ENCODE measurements at regions not wholly inside any gene's neighbourhood (a gene's known extent, or its start where the extent isn't known, plus 50 kb on each side); places are given as distances from the start of the nearest gene placed in this dataset.

DNA sequence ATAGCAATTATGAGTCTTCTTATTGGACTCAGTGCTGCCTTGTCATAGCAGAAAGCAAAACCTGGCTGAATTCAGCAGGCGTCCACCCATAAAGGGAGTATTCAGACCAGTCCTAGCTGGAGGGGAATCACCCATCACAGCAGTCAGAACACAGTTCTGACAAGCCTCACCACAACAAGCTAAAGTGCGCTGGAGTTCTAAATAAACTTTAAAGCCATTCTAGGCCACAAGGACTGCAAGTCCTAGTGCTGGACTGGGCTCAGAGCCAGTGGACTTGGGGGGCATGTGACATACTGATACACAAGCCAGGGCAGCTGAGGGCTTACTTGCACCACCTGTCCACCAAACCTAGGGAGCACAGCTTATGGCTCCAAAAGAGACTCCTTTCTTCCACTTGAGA, 115.3 kb upstream of the PCSK5 start (continued):
- TF ChIP-seq, protein P1, sequence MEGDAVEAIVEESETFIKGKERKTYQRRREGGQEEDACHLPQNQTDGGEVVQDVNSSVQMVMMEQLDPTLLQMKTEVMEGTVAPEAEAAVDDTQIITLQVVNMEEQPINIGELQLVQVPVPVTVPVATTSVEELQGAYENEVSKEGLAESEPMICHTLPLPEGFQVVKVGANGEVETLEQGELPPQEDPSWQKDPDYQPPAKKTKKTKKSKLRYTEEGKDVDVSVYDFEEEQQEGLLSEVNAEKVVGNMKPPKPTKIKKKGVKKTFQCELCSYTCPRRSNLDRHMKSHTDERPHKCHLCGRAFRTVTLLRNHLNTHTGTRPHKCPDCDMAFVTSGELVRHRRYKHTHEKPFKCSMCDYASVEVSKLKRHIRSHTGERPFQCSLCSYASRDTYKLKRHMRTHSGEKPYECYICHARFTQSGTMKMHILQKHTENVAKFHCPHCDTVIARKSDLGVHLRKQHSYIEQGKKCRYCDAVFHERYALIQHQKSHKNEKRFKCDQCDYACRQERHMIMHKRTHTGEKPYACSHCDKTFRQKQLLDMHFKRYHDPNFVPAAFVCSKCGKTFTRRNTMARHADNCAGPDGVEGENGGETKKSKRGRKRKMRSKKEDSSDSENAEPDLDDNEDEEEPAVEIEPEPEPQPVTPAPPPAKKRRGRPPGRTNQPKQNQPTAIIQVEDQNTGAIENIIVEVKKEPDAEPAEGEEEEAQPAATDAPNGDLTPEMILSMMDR (conservative IDR thresholded peaks at IDR 0.05; ENCODE audit: low read depth in 2 of 2) = no peak
- no peak for TF ChIP-seq POLR2AphosphoS5 (IDR thresholded peaks at IDR 0.05; ENCODE audit: low read depth)
- TF ChIP-seq ZNF114 (CRISPR knock-in tag; IDR thresholded peaks at IDR 0.05) = no peak

DNA sequence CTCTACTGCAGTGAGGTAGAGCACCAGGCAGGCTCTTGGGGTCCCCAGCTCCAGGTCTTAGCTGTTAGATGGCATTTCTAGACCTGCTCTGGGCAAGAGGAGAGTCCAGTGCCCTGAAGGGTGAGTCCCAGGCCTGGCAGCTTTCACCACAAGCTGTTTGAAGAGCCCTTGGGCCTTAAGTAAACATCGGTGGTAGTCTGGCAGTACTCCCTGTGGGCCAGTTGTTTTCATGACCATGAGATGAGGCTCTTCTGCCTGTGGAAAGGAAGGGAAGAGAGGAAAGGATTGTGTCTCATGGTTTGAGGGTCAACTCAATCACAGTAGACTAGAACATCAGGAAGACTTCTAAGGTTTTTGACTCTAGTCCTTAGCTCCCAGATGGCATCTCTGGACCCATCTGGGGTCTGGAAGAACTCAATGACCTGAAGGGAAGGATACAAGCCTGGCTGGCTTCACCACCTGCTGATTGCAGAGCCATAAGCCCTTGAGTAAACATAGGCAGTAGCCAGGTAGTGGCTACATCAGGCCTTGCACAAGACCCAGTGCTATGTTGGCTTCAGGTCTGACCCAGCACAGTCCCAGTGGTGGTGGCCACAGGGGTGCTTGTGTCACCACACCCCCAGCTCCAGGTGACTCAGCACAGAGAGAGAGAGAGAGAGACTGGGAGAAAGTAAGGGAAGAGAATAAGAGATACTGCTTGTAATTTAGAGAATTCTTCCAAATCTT, 114.3 kb upstream of the PCSK5 start:
- H3K9me3 Mint-ChIP-seq = peaks cover 6% of the 10 kb centered on the region; the same call in 1 of the 3 replicates
- ATAC-seq = no peak
- no peaks in the 10 kb centered on the region for H3K27me3 Mint-ChIP-seq (ENCODE audit: insufficient read depth, low read depth, poor library complexity)

More for the DNA sequence above, 114.3 kb upstream of the PCSK5 start:
- peaks cover 3% of the 10 kb centered on the region for H3K9me2 ChIP-seq (ENCODE audit: insufficient read depth)
- no peak for DNase-seq (ENCODE audit: low spot score)
- H3K4me2 ChIP-seq = no peak overlapping the region
- no peak overlapping the region for H3K4me3 ChIP-seq
- no peaks in the 10 kb centered on the region for H3K27me3 ChIP-seq (ENCODE audit: insufficient read depth)
- no peak overlapping the region for H2AFZ ChIP-seq
- H3K79me2 ChIP-seq (replicated peaks; ENCODE audit: insufficient read depth) = no peaks in the 10 kb centered on the region
- no peaks in the 10 kb centered on the region for H3K36me3 Mint-ChIP-seq (ENCODE audit: low read depth)
- TF ChIP-seq, protein P2, sequence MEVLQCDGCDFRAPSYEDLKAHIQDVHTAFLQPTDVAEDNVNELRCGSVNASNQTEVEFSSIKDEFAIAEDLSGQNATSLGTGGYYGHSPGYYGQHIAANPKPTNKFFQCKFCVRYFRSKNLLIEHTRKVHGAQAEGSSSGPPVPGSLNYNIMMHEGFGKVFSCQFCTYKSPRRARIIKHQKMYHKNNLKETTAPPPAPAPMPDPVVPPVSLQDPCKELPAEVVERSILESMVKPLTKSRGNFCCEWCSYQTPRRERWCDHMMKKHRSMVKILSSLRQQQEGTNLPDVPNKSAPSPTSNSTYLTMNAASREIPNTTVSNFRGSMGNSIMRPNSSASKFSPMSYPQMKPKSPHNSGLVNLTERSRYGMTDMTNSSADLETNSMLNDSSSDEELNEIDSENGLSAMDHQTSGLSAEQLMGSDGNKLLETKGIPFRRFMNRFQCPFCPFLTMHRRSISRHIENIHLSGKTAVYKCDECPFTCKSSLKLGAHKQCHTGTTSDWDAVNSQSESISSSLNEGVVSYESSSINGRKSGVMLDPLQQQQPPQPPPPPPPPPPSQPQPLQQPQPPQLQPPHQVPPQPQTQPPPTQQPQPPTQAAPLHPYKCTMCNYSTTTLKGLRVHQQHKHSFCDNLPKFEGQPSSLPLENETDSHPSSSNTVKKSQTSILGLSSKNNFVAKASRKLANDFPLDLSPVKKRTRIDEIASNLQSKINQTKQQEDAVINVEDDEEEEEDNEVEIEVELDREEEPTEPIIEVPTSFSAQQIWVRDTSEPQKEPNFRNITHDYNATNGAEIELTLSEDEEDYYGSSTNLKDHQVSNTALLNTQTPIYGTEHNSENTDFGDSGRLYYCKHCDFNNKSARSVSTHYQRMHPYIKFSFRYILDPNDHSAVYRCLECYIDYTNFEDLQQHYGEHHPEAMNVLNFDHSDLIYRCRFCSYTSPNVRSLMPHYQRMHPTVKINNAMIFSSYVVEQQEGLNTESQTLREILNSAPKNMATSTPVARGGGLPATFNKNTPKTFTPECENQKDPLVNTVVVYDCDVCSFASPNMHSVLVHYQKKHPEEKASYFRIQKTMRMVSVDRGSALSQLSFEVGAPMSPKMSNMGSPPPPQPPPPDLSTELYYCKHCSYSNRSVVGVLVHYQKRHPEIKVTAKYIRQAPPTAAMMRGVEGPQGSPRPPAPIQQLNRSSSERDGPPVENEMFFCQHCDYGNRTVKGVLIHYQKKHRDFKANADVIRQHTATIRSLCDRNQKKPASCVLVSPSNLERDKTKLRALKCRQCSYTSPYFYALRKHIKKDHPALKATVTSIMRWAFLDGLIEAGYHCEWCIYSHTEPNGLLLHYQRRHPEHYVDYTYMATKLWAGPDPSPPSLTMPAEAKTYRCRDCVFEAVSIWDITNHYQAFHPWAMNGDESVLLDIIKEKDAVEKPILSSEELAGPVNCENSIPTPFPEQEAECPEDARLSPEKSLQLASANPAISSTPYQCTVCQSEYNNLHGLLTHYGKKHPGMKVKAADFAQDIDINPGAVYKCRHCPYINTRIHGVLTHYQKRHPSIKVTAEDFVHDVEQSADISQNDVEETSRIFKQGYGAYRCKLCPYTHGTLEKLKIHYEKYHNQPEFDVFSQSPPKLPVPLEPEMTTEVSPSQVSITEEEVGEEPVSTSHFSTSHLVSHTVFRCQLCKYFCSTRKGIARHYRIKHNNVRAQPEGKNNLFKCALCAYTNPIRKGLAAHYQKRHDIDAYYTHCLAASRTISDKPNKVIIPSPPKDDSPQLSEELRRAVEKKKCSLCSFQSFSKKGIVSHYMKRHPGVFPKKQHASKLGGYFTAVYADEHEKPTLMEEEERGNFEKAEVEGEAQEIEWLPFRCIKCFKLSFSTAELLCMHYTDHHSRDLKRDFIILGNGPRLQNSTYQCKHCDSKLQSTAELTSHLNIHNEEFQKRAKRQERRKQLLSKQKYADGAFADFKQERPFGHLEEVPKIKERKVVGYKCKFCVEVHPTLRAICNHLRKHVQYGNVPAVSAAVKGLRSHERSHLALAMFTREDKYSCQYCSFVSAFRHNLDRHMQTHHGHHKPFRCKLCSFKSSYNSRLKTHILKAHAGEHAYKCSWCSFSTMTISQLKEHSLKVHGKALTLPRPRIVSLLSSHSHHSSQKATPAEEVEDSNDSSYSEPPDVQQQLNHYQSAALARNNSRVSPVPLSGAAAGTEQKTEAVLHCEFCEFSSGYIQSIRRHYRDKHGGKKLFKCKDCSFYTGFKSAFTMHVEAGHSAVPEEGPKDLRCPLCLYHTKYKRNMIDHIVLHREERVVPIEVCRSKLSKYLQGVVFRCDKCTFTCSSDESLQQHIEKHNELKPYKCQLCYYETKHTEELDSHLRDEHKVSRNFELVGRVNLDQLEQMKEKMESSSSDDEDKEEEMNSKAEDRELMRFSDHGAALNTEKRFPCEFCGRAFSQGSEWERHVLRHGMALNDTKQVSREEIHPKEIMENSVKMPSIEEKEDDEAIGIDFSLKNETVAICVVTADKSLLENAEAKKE (CRISPR knock-in tag; IDR thresholded peaks at IDR 0.05) = no peak
- TF ChIP-seq, protein P3, sequence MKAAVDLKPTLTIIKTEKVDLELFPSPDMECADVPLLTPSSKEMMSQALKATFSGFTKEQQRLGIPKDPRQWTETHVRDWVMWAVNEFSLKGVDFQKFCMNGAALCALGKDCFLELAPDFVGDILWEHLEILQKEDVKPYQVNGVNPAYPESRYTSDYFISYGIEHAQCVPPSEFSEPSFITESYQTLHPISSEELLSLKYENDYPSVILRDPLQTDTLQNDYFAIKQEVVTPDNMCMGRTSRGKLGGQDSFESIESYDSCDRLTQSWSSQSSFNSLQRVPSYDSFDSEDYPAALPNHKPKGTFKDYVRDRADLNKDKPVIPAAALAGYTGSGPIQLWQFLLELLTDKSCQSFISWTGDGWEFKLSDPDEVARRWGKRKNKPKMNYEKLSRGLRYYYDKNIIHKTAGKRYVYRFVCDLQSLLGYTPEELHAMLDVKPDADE (IDR thresholded peaks at IDR 0.05) = no peak
- TF ChIP-seq JUNB (IDR thresholded peaks at IDR 0.05; ENCODE audit: unreplicated experiment) (no peak), ZNF331 (CRISPR knock-in tag; IDR thresholded peaks at IDR 0.05; ENCODE audit: low read depth) (no peak)
- H3K4me1 Mint-ChIP-seq = no peaks in the 10 kb centered on the region
- no peaks in the 10 kb centered on the region for H3K4me1 ChIP-seq (ENCODE audit: insufficient read depth)
- no peak overlapping the region for H3K27ac ChIP-seq (ENCODE audit: low read depth)
- no peaks in the 10 kb centered on the region for H3K36me3 ChIP-seq (ENCODE audit: insufficient read depth)
- H3F3A ChIP-seq (replicated peaks; ENCODE audit: low read depth) = no peaks in the 10 kb centered on the region
- no peak overlapping the region for H3K4me3 Mint-ChIP-seq
- H3K27ac Mint-ChIP-seq = no peak overlapping the region
- H4K20me1 ChIP-seq (replicated peaks; ENCODE audit: insufficient read depth) = no peaks in the 10 kb centered on the region
